ENCODE measurements at regions not wholly inside any gene's neighbourhood (a gene's known extent, or its start where the extent isn't known, plus 50 kb on each side); places are given as distances from the start of the nearest gene placed in this dataset.

- Histone ChIP-seq H3K4me1 (ENCODE audit: control insufficient read depth, low read length) (no peaks in the 10 kb centered on the region), H3K79me2 (ENCODE audit: control insufficient read depth, low read length) (no peaks in the 10 kb centered on the region), H3K4me2 (ENCODE audit: low read length) (no peak overlapping the region), H3K9me3 (ENCODE audit: control insufficient read depth, insufficient read depth, low read length) (no peaks in the 10 kb centered on the region), H3K27ac (ENCODE audit: low read depth, low read length) (no peak overlapping the region), H3K4me3 (ENCODE audit: low read length) (no peak overlapping the region), H3K27me3 (ENCODE audit: control insufficient read depth, low read length) (no peaks in the 10 kb centered on the region), H4K20me1 (ENCODE audit: control insufficient read depth, insufficient read depth, low read depth, low read length) (no peaks in the 10 kb centered on the region), H3K36me3 (ENCODE audit: control insufficient read depth, low read length) (no peaks in the 10 kb centered on the region), H3F3A (ENCODE audit: control insufficient read depth, insufficient read depth) (no peaks in the 10 kb centered on the region), H3K9me2 (replicated peaks; ENCODE audit: control insufficient read depth, low read length) (no peaks in the 10 kb centered on the region)
- no peak for TF ChIP-seq CTCF (IDR thresholded peaks at IDR 0.05; ENCODE audit: low read depth, low read length, poor library complexity, severe bottlenecking)
- TF ChIP-seq EZH2phosphoT487 (IDR thresholded peaks at IDR 0.05; ENCODE audit: borderline replicate concordance, low read length), result no peak
These were observed 1076.4 kb upstream of the CDH6 start for GRCh38 chr5:30117135-30117534.

- no peak overlapping the region for H3K27ac ChIP-seq (ENCODE audit: low read depth, low read length)
- TF ChIP-seq EZH2phosphoT487 (IDR thresholded peaks at IDR 0.05; ENCODE audit: borderline replicate concordance, low read length) (no peak), CTCF (IDR thresholded peaks at IDR 0.05; ENCODE audit: low read depth, low read length, poor library complexity, severe bottlenecking) (no peak)
- H4K20me1 ChIP-seq (ENCODE audit: control insufficient read depth, insufficient read depth, low read depth, low read length), result no peaks in the 10 kb centered on the region
- no peaks in the 10 kb centered on the region for H3K9me3 ChIP-seq (ENCODE audit: control insufficient read depth, insufficient read depth, low read length)
- H3K79me2 ChIP-seq (ENCODE audit: control insufficient read depth, low read length), result no peaks in the 10 kb centered on the region
- H3K4me2 ChIP-seq (ENCODE audit: low read length), result no peak overlapping the region
- no peak overlapping the region for H3K4me3 ChIP-seq (ENCODE audit: low read length)
- H3K9me2 ChIP-seq (replicated peaks; ENCODE audit: control insufficient read depth, low read length), result no peaks in the 10 kb centered on the region
- H3K27me3 ChIP-seq (ENCODE audit: control insufficient read depth, low read length), result no peaks in the 10 kb centered on the region
- no peaks in the 10 kb centered on the region for H3K4me1 ChIP-seq (ENCODE audit: control insufficient read depth, low read length)
- H3F3A ChIP-seq (ENCODE audit: control insufficient read depth, insufficient read depth), result no peaks in the 10 kb centered on the region
- no peaks in the 10 kb centered on the region for H3K36me3 ChIP-seq (ENCODE audit: control insufficient read depth, low read length)
These were observed 1079.9 kb upstream of the CDH6 start for GRCh38 chr5:30113542-30113941.

GRCh38 chr5:30112867-30113266 is 1080.6 kb upstream of the CDH6 start:
- H3K27me3 ChIP-seq (ENCODE audit: control insufficient read depth, low read length), result no peaks in the 10 kb centered on the region
- no peaks in the 10 kb centered on the region for H3K9me2 ChIP-seq (replicated peaks; ENCODE audit: control insufficient read depth, low read length)
- H3K4me3 ChIP-seq (ENCODE audit: low read length), result no peak overlapping the region

More at GRCh38 chr5:30112867-30113266, 1080.6 kb upstream of the CDH6 start:
- Histone ChIP-seq H3K4me1 (ENCODE audit: control insufficient read depth, low read length) (no peaks in the 10 kb centered on the region), H3K9me3 (ENCODE audit: control insufficient read depth, insufficient read depth, low read length) (no peaks in the 10 kb centered on the region), H4K20me1 (ENCODE audit: control insufficient read depth, insufficient read depth, low read depth, low read length) (no peaks in the 10 kb centered on the region), H3K4me2 (ENCODE audit: low read length) (no peak overlapping the region), H3K27ac (ENCODE audit: low read depth, low read length) (no peak overlapping the region), H3K79me2 (ENCODE audit: control insufficient read depth, low read length) (no peaks in the 10 kb centered on the region), H3F3A (ENCODE audit: control insufficient read depth, insufficient read depth) (no peaks in the 10 kb centered on the region), H3K36me3 (ENCODE audit: control insufficient read depth, low read length) (no peaks in the 10 kb centered on the region)
- no peak for TF ChIP-seq CTCF (IDR thresholded peaks at IDR 0.05; ENCODE audit: low read depth, low read length, poor library complexity, severe bottlenecking)
- no peak for TF ChIP-seq EZH2phosphoT487 (IDR thresholded peaks at IDR 0.05; ENCODE audit: borderline replicate concordance, low read length)
